Inflammatory macrophage treated with lipopolysaccharide for 1 hour (primary cell): ENCODE measurements at regions not wholly inside any gene's neighbourhood (a gene's known extent, or its start where the extent isn't known, plus 50 kb on each side); places are given as distances from the start of the nearest gene placed in this dataset.
A peak's percentile ranks its signal among the peaks of the same experiment; 100 is the strongest.
"Not testable (repeated sequence)": the region's sequence is repeated elsewhere in the genome, so short reads cannot be mapped to it uniquely, and the experiment has no call there.

Experiments
- DNase-seq, 2 donors: peaks; one replicate each; pipeline ENCODE4 v3.0.0-alpha.2; 2020 to 2022

GRCh38 chrY:18599606-18600005 lies 53.1 kb downstream of the HSFY1 start:
- DNase-seq: not testable (repeated sequence)

GRCh38 chrY:18601287-18601686 lies 54.8 kb downstream of the HSFY1 start:
- DNase-seq: not testable (repeated sequence)

GRCh38 chrY:18606251-18606650 lies 59.7 kb downstream of the HSFY1 start:
- not testable (repeated sequence) for DNase-seq

GRCh38 chrY:18608205-18608604 lies 61.7 kb downstream of the HSFY1 start:
- DNase-seq: not testable (repeated sequence)

GRCh38 chrY:18615809-18616208 lies 69.3 kb downstream of the HSFY1 start:
- DNase-seq: not testable (repeated sequence)

GRCh38 chrY:18629805-18630516 lies 83.4 kb downstream of the HSFY1 start:
- not testable (repeated sequence) for DNase-seq

GRCh38 chrY:18630571-18630970 lies 84.1 kb downstream of the HSFY1 start:
- DNase-seq: not testable (repeated sequence)

- not testable (repeated sequence) for DNase-seq
Observed at GRCh38 chrY:18631610-18632009, 85.1 kb downstream of the HSFY1 start.

- no peak for DNase-seq
Observed at GRCh38 chrY:18650746-18651145, 104.2 kb downstream of the HSFY1 start.

- no peak for DNase-seq
Observed at GRCh38 chrY:18664559-18664958, 109.0 kb downstream of the HSFY2 start.

- peak; percentile 1 to 35 for DNase-seq
Observed at GRCh38 chrY:18669790-18670189, 103.7 kb downstream of the HSFY2 start.

- no peak for DNase-seq
Observed at GRCh38 chrY:18671970-18672369, 101.6 kb downstream of the HSFY2 start.

- DNase-seq: not testable (repeated sequence)
Observed at GRCh38 chrY:18686027-18686426, 87.5 kb downstream of the HSFY2 start.

- not testable (repeated sequence) for DNase-seq
Observed at GRCh38 chrY:18688362-18688761, 85.2 kb downstream of the HSFY2 start.

GRCh38 chrY:18689420-18689819 lies 84.1 kb downstream of the HSFY2 start:
- not testable (repeated sequence) for DNase-seq

- DNase-seq: not testable (repeated sequence)
Observed at GRCh38 chrY:18689890-18690593, 83.5 kb downstream of the HSFY2 start.

- not testable (repeated sequence) for DNase-seq
Observed at GRCh38 chrY:18696788-18697187, 76.7 kb downstream of the HSFY2 start.

GRCh38 chrY:18704198-18704597 lies 69.3 kb downstream of the HSFY2 start:
- not testable (repeated sequence) for DNase-seq

- DNase-seq: not testable (repeated sequence)
Observed at GRCh38 chrY:18711785-18712184, 61.8 kb downstream of the HSFY2 start.

- DNase-seq: not testable (repeated sequence)
Observed at GRCh38 chrY:18713760-18714159, 59.8 kb downstream of the HSFY2 start.

GRCh38 chrY:18718714-18719113 lies 54.8 kb downstream of the HSFY2 start:
- not testable (repeated sequence) for DNase-seq

- not testable (repeated sequence) for DNase-seq
Observed at GRCh38 chrY:18720395-18720794, 53.1 kb downstream of the HSFY2 start.
